ENCODE measurements at regions not wholly inside any gene's neighbourhood (a gene's known extent, or its start where the extent isn't known, plus 50 kb on each side); places are given as distances from the start of the nearest gene placed in this dataset.

GRCh38 chr2:150066490-150066889 lies 421.0 kb downstream of the RND3 start:
- no peak overlapping the region for H3K23ac ChIP-seq (ENCODE audit: insufficient read length, low read depth, low read length)
- no peaks in the 10 kb centered on the region for H4K20me1 ChIP-seq (ENCODE audit: control insufficient read depth, insufficient read depth, insufficient read length)
- H3T11ph ChIP-seq (ENCODE audit: low read length), result no peak overlapping the region
- H2BK120ac ChIP-seq (ENCODE audit: low read depth, low read length, poor library complexity, severe bottlenecking), result no peak overlapping the region
- TF ChIP-seq CTCF (conservative IDR thresholded peaks at IDR 0.05), result no peak
- no peak overlapping the region for H4K8ac ChIP-seq (replicated peaks; ENCODE audit: insufficient read length, low read depth, low read length)
- no peak overlapping the region for H2BK15ac ChIP-seq (ENCODE audit: low read depth, low read length)
- H3K9me3 ChIP-seq (ENCODE audit: control insufficient read depth, low read depth, low read length), result no peaks in the 10 kb centered on the region
- no peak overlapping the region for H2BK5ac ChIP-seq (ENCODE audit: insufficient read length, low read length)
- no peak overlapping the region for H4K5ac ChIP-seq (ENCODE audit: insufficient read length, low read depth, low read length)
- Mint-ChIP-seq H3K4me3 (no peak overlapping the region), H3K27ac (no peak overlapping the region), H3K4me1 (peaks cover 33 to 41% of the 10 kb centered on the region in 2 experiments), H3K9me3 (no peaks in the 10 kb centered on the region; a peak in 1 of 5 replicates), H3K27me3 (ENCODE audit: low read depth) (no peaks in the 10 kb centered on the region), H3K36me3 (ENCODE audit: insufficient read depth in 1 of 3, low read depth in 3 of 3) (peaks cover 0 to 4% (median 0%) of the 10 kb centered on the region in 3 experiments; a peak in 1 of 7 replicates)
- no peak overlapping the region for H3K56ac ChIP-seq (ENCODE audit: insufficient read length, low read depth, low read length)
- WGBS (ENCODE audit: extremely low coverage, insufficient read length, low lambda C conversion rate), result no CpG with 5 or more reads among the region's 1 CpG
- H3K4me2 ChIP-seq (ENCODE audit: insufficient read depth, insufficient read length, low read length), result no peak overlapping the region
- no peak overlapping the region for H2AFZ ChIP-seq (ENCODE audit: low read length)
- H3K14ac ChIP-seq (ENCODE audit: insufficient read depth, low read length), result no peak overlapping the region
- H2BK20ac ChIP-seq (ENCODE audit: low read depth, low read length, poor library complexity, severe bottlenecking), result no peak overlapping the region
- no peak for DNase-seq
- H3K23me2 ChIP-seq (ENCODE audit: insufficient read length, low read depth, low read length, poor library complexity, severe bottlenecking), result no peaks in the 10 kb centered on the region
- H3K79me2 ChIP-seq (ENCODE audit: insufficient read depth, low read length), result no peaks in the 10 kb centered on the region
- H4K91ac ChIP-seq (ENCODE audit: insufficient read length, low read depth, low read length), result no peak overlapping the region
- H3K4me1 ChIP-seq (ENCODE audit: insufficient read depth, low read length), result peaks cover 8% of the 10 kb centered on the region
- H2AK5ac ChIP-seq (ENCODE audit: insufficient read length, low read length), result no peak overlapping the region
- no peak overlapping the region for H3K18ac ChIP-seq (ENCODE audit: insufficient read length, low read depth, low read length)
- H3K27ac ChIP-seq (ENCODE audit: insufficient read length, low read depth, low read length), result no peak overlapping the region
- H3K79me1 ChIP-seq (ENCODE audit: insufficient read depth, low read depth, low read length, poor library complexity, severe bottlenecking), result no peaks in the 10 kb centered on the region
- H3K27me3 ChIP-seq (ENCODE audit: insufficient read depth, low read length), result no peaks in the 10 kb centered on the region
- H3K4ac ChIP-seq (ENCODE audit: low read depth, low read length), result no peak overlapping the region
- no peak overlapping the region for H2BK12ac ChIP-seq (ENCODE audit: insufficient read length, low read depth, low read length)
- H3K9ac ChIP-seq (ENCODE audit: extremely low read depth, insufficient read length, low read length), result no peak overlapping the region
